Spleen (tissue), 11 donors: ENCODE measurements at regions not wholly inside any gene's neighbourhood (a gene's known extent, or its start where the extent isn't known, plus 50 kb on each side); places are given as distances from the start of the nearest gene placed in this dataset.

Source experiments
- DNase-seq: peaks from one replicate; pipeline ENCODE4 v3.0.0-alpha.2; 2020
- H3K27ac ChIP-seq, 8 donors: fragments of 200-600 bp; sonication (generic) in 7 of 8; 1 replicate in 4 of 8; 2 replicates in 4 of 8; pipeline versions ENCODE4 v1.5.0 to v1.8.0; 2016 to 2021; ENCODE audit warnings: inconsistent platforms in 4 of 8, mild to moderate bottlenecking in 4 of 8, moderate library complexity in 1 of 8
- H3K27me3 ChIP-seq, 7 donors: fragments of 200-600 bp; sonication (generic) in 6 of 7; replicated peaks in 1 of 7; 1 replicate in 4 of 7; 2 replicates in 3 of 7; pipeline versions ENCODE4 v1.5.0 to v1.8.0; 2016 to 2021; ENCODE audit warnings: inconsistent platforms in 3 of 7, mild to moderate bottlenecking in 1 of 7
- H3K36me3 ChIP-seq, 6 donors: fragments of 200-600 bp; sonication (generic) in 5 of 6; 1 replicate in 4 of 6; 2 replicates in 2 of 6; pipeline versions ENCODE4 v1.5.0 to v1.8.0; 2016 to 2021; ENCODE audit warnings: inconsistent platforms in 2 of 6
- H3K4me1 ChIP-seq, 6 donors: fragments of 200-600 bp; sonication (generic) in 5 of 6; 1 replicate in 3 of 6; 2 replicates in 3 of 6; pipeline versions ENCODE4 v1.5.0 to v1.8.0; 2016 to 2021; ENCODE audit warnings: inconsistent platforms in 3 of 6
- H3K4me3 ChIP-seq, 8 donors: fragments of 200-600 bp; sonication (generic) in 7 of 8; 1 replicate in 4 of 8; 2 replicates in 4 of 8; pipeline versions ENCODE4 v1.5.0 to v1.8.0; 2016 to 2021; ENCODE audit warnings: inconsistent platforms in 4 of 8, mild to moderate bottlenecking in 4 of 8, moderate library complexity in 2 of 8
- H3K9me3 ChIP-seq, 8 donors: fragments of 200-600 bp; sonication (generic) in 7 of 8; 1 replicate in 4 of 8; 2 replicates in 4 of 8; pipeline versions ENCODE4 v1.5.0 to v1.8.0; 2016 to 2021; ENCODE audit warnings: inconsistent platforms in 4 of 8
- POLR2A ChIP-seq, 3 donors: fragments of 450-650 bp; IDR thresholded peaks; one replicate each; pipeline ENCODE4 v1.5.1; 2017; ENCODE audit warnings: antibody characterized with exemption in 3 of 3, mild to moderate bottlenecking in 1 of 3
- POLR2AphosphoS5 ChIP-seq, 3 donors: sonication (generic); formaldehyde crosslinking; IDR thresholded peaks; one replicate each; pipeline ENCODE4 v1.5.1; 2017; ENCODE audit warnings: antibody characterized with exemption in 3 of 3
- WGBS, 5 donors: extraction: QIAGEN DNeasy Blood & Tissue Kit in 3 of 5; methylation state at CpG; one replicate each; pipeline versions ENCODE4 v1.1.5 to v1.1.7; 2013 to 2018; 5-methylcytosine and 5-hydroxymethylcytosine counted together
- intact Hi-C: fragments of 100-400 bp; cut with DNase I; formaldehyde crosslinking; loops from one replicate; pipeline ENCODE4 v1.15.0; 2023; ENCODE audit warnings: low total_unique reads
- TF ChIP-seq, protein P1 (sequence below), 11 experiments: fragments of 200-600 bp in 7 of 11; fragments of 450-650 bp in 4 of 11; sonication (generic) in 4 of 11; IDR thresholded peaks in 8 of 11; conservative IDR thresholded peaks in 3 of 11; 1 replicate in 7 of 11; 2 replicates in 4 of 11; pipeline versions ENCODE4 v1.4.0 to v1.8.0; 2016 to 2021; ENCODE audit warnings: antibody characterized with exemption in 11 of 11, inconsistent platforms in 4 of 11, mild to moderate bottlenecking in 1 of 11
- donor health status: healthy with polysubstance abuse.
- donor health status: DM: no; HTN: no; CAD: no; lungs with moderate emphysema.
- donor health status: DM: no; HTN: no; CAD: no.
- donor health status: Bipolar disorder and iron deficiency.
- donor health status: healthy.
- donor health status: DM: no; HTN: no; CAD: no.
- donor health status: DM: yes; HTN: yes; CAD: no.

DNA sequence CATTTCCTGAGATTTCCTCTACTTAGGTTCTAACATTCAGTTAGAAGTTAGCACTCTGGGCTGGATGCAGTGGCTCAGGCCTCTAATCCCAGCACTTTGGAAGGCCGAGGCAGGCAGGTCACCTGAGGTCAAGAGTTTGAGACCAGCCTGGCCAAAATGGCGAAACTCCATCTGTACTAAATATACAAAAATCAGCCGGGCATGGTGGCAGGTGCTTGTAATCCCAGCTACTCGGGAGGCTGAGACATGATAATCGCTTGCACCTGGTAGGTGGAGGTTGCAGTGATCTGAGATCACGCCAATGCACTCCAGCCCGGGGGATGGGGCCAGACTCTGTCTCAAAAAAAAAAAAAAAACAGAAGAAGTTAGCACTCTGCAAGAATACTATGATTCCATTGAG, 1430.9 kb downstream of the CDH11 start:
- 71 to 82% (median 75%) methylated on average over 7 of the region's 7 CpGs for WGBS, 5 donors
- intact Hi-C loops: no loop called here

DNA sequence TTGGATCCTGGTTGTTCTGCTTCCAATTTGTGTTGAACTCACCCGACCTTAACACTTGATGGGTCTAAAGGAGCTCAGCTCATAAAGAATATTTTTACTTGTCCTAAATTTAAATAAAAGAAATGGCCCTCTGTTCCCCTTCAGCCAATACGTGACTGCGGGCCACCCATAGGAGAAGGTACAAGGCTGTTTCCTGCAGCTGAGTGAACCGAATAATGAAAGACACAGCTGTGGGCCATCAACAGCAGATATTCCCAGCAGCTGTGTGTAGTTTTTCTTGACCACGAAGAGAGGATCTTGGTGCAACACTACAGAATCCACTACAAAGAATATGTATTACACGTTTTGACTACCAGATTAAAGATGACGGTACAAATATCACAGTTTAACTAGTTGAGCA, 1431.6 kb downstream of the CDH11 start:
- peaks cover 0 to 44% (median 33%) of the 10 kb centered on the region in 8 donors for H3K9me3 ChIP-seq

More for the DNA sequence above, 1430.9 kb downstream of the CDH11 start:
- H3K9me3 ChIP-seq: peaks cover 0 to 38% (median 27%) of the 10 kb centered on the region in 8 donors
- H3K36me3 ChIP-seq: no peaks in the 10 kb centered on the region
- no peak overlapping the region for H3K27ac ChIP-seq
- DNase-seq: no peak
- no peaks in the 10 kb centered on the region for H3K4me1 ChIP-seq
- H3K4me3 ChIP-seq: no peak overlapping the region
- no peaks in the 10 kb centered on the region for H3K27me3 ChIP-seq
- no peak for TF ChIP-seq POLR2AphosphoS5 (IDR thresholded peaks at IDR 0.05)
- no peak for TF ChIP-seq POLR2A (IDR thresholded peaks at IDR 0.05)
- TF ChIP-seq, protein P1, sequence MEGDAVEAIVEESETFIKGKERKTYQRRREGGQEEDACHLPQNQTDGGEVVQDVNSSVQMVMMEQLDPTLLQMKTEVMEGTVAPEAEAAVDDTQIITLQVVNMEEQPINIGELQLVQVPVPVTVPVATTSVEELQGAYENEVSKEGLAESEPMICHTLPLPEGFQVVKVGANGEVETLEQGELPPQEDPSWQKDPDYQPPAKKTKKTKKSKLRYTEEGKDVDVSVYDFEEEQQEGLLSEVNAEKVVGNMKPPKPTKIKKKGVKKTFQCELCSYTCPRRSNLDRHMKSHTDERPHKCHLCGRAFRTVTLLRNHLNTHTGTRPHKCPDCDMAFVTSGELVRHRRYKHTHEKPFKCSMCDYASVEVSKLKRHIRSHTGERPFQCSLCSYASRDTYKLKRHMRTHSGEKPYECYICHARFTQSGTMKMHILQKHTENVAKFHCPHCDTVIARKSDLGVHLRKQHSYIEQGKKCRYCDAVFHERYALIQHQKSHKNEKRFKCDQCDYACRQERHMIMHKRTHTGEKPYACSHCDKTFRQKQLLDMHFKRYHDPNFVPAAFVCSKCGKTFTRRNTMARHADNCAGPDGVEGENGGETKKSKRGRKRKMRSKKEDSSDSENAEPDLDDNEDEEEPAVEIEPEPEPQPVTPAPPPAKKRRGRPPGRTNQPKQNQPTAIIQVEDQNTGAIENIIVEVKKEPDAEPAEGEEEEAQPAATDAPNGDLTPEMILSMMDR (IDR thresholded peaks at IDR 0.05 in 8 of 11, conservative IDR thresholded peaks at IDR 0.05 in 3 of 11): no peak

DNA sequence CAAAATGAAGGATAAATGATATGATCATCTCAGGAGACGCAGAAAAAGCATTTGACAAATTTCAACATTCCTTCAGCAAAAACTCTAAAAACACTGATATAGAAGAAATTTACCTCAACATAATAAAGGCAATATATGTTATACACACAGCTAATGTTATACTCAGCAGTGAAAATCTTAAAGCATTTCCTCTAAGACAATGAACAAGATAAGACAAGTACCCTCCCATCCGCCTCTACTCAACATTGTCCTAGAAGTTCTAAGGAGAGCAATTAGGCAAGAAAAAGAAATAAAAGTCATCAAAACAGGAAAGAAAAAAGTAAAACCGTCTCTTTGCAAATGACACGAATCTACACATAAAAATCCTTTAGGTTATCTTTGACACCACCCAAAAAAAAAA, 1432.8 kb downstream of the CDH11 start:
- Histone ChIP-seq H3K4me1 (no peaks in the 10 kb centered on the region), H3K9me3 (peaks cover 0 to 44% (median 38%) of the 10 kb centered on the region in 8 donors), H3K27ac (no peak overlapping the region), H3K36me3 (no peaks in the 10 kb centered on the region), H3K27me3 (no peaks in the 10 kb centered on the region), H3K4me3 (no peak overlapping the region)
- WGBS, 5 donors: 70 to 79% (median 75%) methylated on average over 4 of the region's 4 CpGs
- no peak for DNase-seq
- intact Hi-C loops: no loop called here
- TF ChIP-seq POLR2AphosphoS5 (IDR thresholded peaks at IDR 0.05) (no peak), POLR2A (IDR thresholded peaks at IDR 0.05) (no peak)
- TF ChIP-seq, protein P1 (IDR thresholded peaks at IDR 0.05 in 8 of 11, conservative IDR thresholded peaks at IDR 0.05 in 3 of 11): no peak

More for the DNA sequence above, 1431.6 kb downstream of the CDH11 start:
- H3K4me3 ChIP-seq: no peak overlapping the region
- no peak overlapping the region for H3K27ac ChIP-seq
- no peak for DNase-seq
- H3K36me3 ChIP-seq: no peaks in the 10 kb centered on the region
- H3K27me3 ChIP-seq: no peaks in the 10 kb centered on the region
- H3K4me1 ChIP-seq: no peaks in the 10 kb centered on the region
- intact Hi-C loops: no loop called here
- WGBS, 5 donors: 66 to 82% (median 78%) methylated on average over 7 of the region's 7 CpGs
- TF ChIP-seq POLR2A (IDR thresholded peaks at IDR 0.05): no peak
- TF ChIP-seq POLR2AphosphoS5 (IDR thresholded peaks at IDR 0.05): no peak
- TF ChIP-seq, protein P1 (IDR thresholded peaks at IDR 0.05 in 8 of 11, conservative IDR thresholded peaks at IDR 0.05 in 3 of 11): no peak

DNA sequence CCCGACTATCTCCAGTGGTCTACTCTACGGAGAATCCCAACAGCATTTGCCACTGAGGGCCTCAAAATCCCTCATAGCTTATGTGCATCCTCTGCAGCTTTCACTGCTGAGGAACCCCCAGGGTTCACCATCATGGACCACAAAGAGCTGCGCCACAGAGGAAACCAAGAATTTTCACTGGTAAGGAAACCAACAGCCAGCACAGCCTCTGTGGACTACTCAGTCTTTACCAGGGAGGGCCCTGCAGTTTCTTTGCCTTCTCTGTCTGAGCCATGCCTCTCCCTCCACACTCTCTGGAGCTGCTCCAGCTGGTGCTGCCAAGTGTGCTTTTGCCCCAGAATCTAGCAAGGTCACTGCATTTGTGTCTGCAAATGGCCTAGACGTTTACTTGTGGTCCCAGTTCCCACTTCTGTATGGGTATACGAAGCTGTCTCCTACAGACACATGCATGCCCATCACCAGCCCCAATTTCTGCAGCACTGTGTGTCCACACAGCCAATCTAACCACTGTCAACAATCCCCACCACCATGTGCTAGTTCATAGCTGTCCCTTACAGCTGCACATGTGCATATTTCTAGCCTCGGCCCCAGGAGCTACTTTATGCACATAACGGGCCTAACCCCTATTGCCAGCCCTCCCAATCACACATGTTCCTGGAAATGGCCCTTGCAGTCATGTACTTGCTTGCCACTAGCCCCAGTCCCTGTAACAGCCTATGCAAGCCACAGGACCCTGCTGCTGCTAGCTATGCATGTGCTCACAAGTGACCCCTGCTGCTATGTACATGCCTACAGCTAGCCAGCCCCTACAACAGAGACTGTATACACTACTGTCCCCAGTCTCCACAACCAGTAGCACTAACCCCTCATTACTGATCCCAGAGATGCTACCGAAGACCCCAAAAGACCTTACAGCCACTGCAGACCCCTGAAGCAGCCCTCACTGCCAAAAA, 1437.4 kb downstream of the CDH11 start:
- no peaks in the 10 kb centered on the region for H3K27me3 ChIP-seq
- H3K9me3 ChIP-seq: peaks cover 0 to 36% (median 29%) of the 10 kb centered on the region in 8 donors
- no peaks in the 10 kb centered on the region for H3K36me3 ChIP-seq
- TF ChIP-seq, protein P1 (IDR thresholded peaks at IDR 0.05 in 8 of 11, conservative IDR thresholded peaks at IDR 0.05 in 3 of 11): no peak
- TF ChIP-seq POLR2A (IDR thresholded peaks at IDR 0.05) (no peak), POLR2AphosphoS5 (IDR thresholded peaks at IDR 0.05) (no peak)
- no peak overlapping the region for H3K27ac ChIP-seq
- intact Hi-C loops: no loop called here
- no peaks in the 10 kb centered on the region for H3K4me1 ChIP-seq
- no peak overlapping the region for H3K4me3 ChIP-seq
- no peak for DNase-seq
- 72 to 79% (median 74%) methylated on average over 7 to 8 of the region's 8 CpGs for WGBS, 5 donors
